NCI-H146 treated with DMSO at 0.1 percent for 48 hours (cell line): ENCODE measurements at regions not wholly inside any gene's neighbourhood (a gene's known extent, or its start where the extent isn't known, plus 50 kb on each side); places are given as distances from the start of the nearest gene placed in this dataset.

Experiments used
- DNase-seq: peaks from one replicate; lab custom pipeline; 2025; ENCODE audit not compliant: unreplicated experiment; lab: John Stamatoyannopoulos, UW

DNA sequence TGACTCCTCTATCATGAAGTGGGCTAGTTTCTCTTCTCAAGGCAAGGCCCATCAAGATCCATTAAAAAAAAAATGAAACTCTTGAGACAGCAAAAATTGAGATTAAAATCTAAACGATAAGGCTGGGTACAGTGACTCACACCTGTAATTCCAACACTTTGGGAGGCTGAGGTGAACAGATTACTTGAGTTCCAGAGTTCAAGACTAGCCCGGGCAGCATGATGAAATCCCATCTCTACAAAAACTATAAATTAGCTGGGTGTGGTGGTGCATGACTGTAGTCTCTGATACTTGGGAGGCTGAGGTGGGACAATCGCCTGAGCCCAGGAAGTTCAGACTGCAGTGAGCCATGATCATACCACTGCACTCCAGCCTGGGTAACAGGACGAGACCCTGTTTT, 226.5 kb upstream of the SOX5 start:
- no peak for DNase-seq

GRCh38 chr12:24175284-24175683, 225.8 kb upstream of the SOX5 start:
- DNase-seq, result no peak

GRCh38 chr12:24173067-24173466, 223.6 kb upstream of the SOX5 start:
- DNase-seq, result no peak

DNA sequence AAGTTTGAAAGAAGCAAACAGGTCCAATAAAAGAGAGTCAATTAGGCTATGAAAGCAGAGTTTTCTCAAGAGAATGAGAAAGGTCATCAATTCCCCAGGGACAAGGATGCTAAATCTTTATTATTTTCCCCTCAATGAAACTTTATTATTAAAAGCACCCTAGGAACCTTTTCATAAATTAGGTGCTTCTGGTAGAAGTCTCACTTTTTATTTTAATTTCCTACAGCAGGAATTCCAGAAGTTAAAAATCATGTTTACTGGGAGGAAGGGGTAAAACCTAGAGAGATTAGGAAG, 223.2 kb upstream of the SOX5 start:
- no peak for DNase-seq

DNA sequence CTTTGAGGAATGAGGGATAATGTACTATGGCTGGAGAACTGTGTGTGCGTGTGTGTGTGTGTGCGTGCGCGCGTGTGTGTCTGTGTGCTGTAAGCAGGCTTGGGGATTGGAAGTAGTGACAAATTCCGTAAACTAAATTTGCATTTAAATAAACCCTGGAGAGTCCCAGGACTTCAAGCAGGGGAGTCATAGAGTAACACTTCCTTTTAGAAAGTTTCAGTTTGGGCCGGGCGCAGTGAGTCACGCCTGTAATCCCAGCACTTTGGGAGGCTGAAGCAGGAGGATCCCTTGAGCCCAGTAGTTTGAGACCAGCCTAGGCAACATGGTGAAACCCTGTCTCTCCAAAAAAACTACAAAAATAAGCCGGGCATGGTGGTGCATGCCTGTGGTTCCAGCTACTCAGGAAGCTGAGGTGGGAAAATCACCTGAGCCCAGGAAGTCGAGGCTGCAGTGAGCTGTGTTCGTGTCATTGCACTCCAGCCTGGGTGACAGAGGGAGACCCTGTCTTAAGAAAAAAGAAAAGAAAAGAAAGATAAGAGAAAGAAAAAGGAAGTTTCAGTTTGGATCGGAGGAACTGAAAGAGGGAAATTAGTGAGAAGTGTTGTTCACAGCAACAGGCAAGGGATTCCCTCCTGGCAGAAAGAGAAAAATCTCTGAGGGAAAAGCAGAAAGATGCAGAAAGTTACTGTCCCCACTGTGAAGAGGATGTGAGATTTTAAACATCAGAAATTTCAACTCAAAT, 222.7 kb upstream of the SOX5 start:
- DNase-seq, result no peak

- no peak for DNase-seq
Measured at GRCh38 chr12:24155042-24155441, 205.6 kb upstream of the SOX5 start.

GRCh38 chr12:24153079-24153478, 203.6 kb upstream of the SOX5 start:
- no peak for DNase-seq

GRCh38 chr12:24152270-24152669, 202.8 kb upstream of the SOX5 start:
- no peak for DNase-seq

DNA sequence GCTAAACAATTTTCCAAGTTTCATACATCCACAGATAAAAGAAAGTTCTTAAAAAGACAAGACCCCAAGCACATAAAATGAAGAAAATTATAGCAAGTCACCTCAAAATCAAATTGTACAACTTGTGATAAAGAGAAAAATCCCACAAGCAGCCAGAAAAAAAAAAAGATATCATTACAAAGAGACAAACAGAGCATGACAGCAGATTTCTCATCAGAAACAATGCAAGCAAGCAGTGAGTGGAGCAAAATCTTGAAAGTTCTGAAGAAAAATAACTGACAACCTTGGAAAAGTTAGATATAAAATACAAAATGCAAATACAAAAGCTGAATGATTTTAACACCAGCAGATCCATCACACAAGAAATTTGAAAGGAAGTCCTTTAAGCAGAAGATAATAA, 194.5 kb upstream of the SOX5 start:
- DNase-seq, result no peak

GRCh38 chr12:24139035-24139434, 189.6 kb upstream of the SOX5 start:
- DNase-seq, result no peak

DNA sequence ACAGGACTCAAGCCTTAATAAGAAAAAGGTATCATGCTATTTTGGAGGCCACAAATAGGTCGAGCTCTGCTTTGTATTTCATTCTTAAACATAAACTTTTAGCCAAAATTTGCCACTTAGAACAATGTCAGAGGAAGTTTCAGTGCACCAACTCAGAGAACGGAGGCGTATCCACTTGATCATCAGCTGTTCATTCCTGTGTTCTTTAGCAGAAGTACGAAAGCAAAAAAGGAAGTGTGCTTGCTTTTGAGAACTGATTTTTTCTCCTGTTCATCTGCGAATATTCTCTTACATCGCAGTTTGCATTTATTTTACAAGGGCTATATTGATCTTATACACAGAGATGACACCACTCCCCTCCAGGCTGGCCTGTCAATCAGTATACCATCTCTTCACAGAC, 188.6 kb upstream of the SOX5 start:
- DNase-seq, result no peak

GRCh38 chr12:24135158-24135850, 185.8 kb upstream of the SOX5 start:
- no peak for DNase-seq

GRCh38 chr12:24134092-24134491, 184.6 kb upstream of the SOX5 start:
- DNase-seq, result no peak

DNA sequence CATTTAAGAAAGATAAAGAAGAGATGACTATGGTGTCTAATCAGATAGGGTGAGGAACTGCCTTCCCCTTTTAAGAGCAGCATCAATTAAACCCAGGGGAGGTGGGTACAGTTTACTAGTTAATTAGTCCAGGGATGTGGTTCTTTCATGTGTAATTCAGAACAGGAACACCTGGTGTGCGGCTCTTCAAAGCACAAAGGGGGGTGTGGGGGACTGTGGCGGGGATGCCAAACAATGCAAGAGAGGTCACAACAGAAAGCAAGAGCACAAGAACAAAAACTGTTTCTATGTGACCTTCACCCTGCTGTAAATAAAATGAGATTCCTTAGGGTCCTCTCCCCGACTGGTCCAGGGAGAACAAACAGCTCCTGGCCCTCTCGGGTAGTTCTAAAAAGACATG, 183.9 kb upstream of the SOX5 start:
- peak; percentile 76 for DNase-seq

DNA sequence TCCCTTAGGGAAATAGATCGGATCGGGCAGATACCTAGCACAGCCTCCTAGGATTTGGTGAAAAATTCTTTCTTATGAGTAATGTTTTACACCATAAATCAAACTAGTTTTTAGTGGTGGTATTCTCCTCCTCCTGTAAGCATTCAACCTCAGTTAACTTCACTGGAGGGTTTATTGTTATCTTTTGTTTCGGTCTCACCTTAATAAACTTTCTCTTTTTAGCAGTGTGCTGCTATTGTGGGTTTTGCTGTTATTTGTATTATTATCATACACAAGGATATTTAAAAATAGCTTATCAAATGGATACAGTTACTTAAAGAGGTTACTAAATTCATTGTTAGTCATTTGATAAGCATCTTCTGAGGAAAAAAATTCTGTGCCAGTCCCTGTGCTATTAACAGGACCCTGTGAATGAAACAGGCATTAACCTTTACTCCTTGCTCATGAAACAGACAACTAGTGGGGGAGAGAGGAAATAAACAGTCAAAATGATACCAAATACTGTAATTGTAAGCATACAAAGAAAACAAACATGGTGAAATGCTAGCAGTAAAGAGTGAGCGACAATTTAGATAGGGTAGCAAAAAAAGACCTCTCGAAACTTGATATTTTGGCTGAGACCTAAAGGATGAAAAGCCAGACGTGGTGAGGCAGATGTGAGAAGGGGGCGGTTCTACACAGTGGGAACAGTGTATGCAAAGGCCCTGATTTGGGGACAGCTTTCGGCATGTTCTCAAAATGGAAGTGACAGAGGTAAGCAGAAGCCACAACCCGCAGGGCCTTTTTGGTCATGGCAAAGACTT, 178.7 kb upstream of the SOX5 start:
- DNase-seq, result no peak

DNA sequence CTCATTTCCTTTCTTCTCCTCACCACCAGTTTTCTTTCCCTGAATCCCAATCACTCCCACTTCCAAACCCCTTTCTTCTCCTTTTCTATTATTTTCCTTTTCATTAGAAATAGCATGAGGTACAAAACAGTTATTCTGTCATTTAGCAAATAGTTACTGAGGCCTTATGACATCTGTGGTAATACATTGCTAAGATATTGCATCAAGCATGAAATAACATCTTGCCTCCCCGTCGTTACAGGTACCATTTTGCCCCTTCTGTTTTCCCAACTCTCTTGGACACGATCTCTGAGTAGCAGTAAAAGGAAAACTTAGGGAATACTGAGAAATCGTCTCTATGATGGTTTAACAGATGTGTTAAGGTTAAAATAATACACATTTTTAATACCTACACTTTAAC, 175.8 kb upstream of the SOX5 start:
- no peak for DNase-seq

- DNase-seq, result no peak
Measured at GRCh38 chr12:24121911-24122310, 172.4 kb upstream of the SOX5 start.

DNA sequence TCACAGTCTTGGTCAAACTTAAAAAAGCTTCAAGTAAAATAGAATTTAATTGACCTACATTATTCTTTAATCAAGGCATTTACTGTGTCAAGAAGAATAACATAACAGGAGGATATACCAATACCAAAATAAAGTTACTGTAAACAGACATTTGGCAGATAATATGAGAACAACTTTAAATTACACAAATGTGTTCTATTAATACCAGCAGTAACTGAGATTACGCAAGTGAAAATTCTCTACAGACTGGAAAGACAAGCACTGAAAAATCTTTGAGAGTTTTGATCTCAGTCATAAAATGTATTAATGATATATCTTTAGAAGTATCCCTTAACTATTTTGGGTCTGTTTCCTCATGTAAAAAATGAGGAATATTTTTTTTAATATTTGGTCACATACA, 169.2 kb upstream of the SOX5 start:
- no peak for DNase-seq

GRCh38 chr12:24116548-24116947, 167.1 kb upstream of the SOX5 start:
- DNase-seq, result no peak

GRCh38 chr12:24113701-24114100, 164.2 kb upstream of the SOX5 start:
- no peak for DNase-seq

- DNase-seq, result no peak
Measured at GRCh38 chr12:24111616-24112015, 162.1 kb upstream of the SOX5 start.

GRCh38 chr12:24111086-24111485, 161.6 kb upstream of the SOX5 start:
- no peak for DNase-seq
